H1 (cell line): ENCODE measurements at regions not wholly inside any gene's neighbourhood (a gene's known extent, or its start where the extent isn't known, plus 50 kb on each side); places are given as distances from the start of the nearest gene placed in this dataset.

Experiments
- CEBPB ChIP-seq: IDR thresholded peaks from 2 replicates; pipeline ENCODE4 v1.6.1; 2012; ENCODE audit warnings: low read depth, low read length
- HDAC2 ChIP-seq, 2 experiments: fragments of 300-600 bp in 1 of 2; sonication (generic) in 1 of 2; IDR thresholded peaks; 2 replicates each; pipeline ENCODE4 v1.6.1; 2011 to 2012; ENCODE audit warnings: low read depth in 2 of 2, low read length in 2 of 2, mild to moderate bottlenecking in 2 of 2, moderate library complexity in 2 of 2, borderline replicate concordance in 1 of 2, inconsistent platforms in 1 of 2
- TF ChIP-seq, protein P1 (sequence below): IDR thresholded peaks from 2 replicates; pipeline ENCODE4 v1.6.1; 2011; ENCODE audit warnings: low read length, improper control_type of control experiment

DNA sequence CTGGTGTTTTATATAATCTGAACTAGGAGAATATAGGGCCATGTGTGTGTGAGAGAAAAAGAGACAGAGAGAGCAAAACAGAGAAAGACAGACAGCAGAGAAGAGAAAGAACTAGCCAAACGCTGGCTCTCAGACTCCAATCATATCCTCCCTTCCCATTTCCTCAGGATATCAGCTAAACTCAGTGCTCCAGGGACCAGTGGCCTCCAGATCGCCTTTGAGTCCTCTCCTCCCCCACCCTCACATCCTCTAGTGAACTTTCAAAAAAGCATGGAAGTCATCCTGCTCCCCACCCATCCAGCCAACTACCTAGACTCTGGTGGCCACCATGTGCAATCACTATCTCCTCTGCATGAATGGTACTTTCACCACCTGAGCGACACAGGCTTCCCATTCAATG is 386.1 kb upstream of the NPVF start (continued):
- TF ChIP-seq, protein P1, sequence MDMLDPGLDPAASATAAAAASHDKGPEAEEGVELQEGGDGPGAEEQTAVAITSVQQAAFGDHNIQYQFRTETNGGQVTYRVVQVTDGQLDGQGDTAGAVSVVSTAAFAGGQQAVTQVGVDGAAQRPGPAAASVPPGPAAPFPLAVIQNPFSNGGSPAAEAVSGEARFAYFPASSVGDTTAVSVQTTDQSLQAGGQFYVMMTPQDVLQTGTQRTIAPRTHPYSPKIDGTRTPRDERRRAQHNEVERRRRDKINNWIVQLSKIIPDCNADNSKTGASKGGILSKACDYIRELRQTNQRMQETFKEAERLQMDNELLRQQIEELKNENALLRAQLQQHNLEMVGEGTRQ, result no peak
- no peak for TF ChIP-seq HDAC2 (IDR thresholded peaks at IDR 0.05; ENCODE audit: borderline replicate concordance in 1 of 2, low read depth in 2 of 2, low read length in 2 of 2)
- no peak for TF ChIP-seq CEBPB
